Neural cell (in vitro differentiated cells): ENCODE measurements at regions not wholly inside any gene's neighbourhood (a gene's known extent, or its start where the extent isn't known, plus 50 kb on each side); places are given as distances from the start of the nearest gene placed in this dataset.

Source experiments
- H2AFZ ChIP-seq: fragments of 200-600, 300-800 bp; sonication (generic), shearing (Covaris generic); 2 replicates; pipeline ENCODE4 v1.6.0; 2014; ENCODE audit warnings: low read depth, mild to moderate bottlenecking, antibody characterized with exemption, low read length, moderate library complexity
- H3F3A ChIP-seq: fragments of 200-600 bp; shearing (Covaris generic); 2 replicates; pipeline ENCODE4 v1.6.1; 2016; ENCODE audit warnings: mild to moderate bottlenecking, moderate library complexity, mixed read lengths, antibody characterized with exemption, low read length; ENCODE audit not compliant: insufficient read depth, poor library complexity, severe bottlenecking
- H3K27ac ChIP-seq: fragments of 200-600, 300-800 bp; sonication (generic), shearing (Covaris generic); 2 replicates; pipeline ENCODE4 v1.5.1; 2014; ENCODE audit warnings: mild to moderate bottlenecking, low read length, moderate library complexity
- H3K27me3 ChIP-seq: fragments of 300-800, 200-600 bp; sonication (generic), shearing (Covaris generic); 2 replicates; pipeline ENCODE4 v1.6.0; 2014; ENCODE audit warnings: mild to moderate bottlenecking, low read depth, low read length, moderate library complexity; ENCODE audit not compliant: insufficient read depth
- H3K36me3 ChIP-seq: fragments of 300-800, 200-600 bp; sonication (generic), shearing (Covaris generic); 2 replicates; pipeline ENCODE4 v1.5.1; 2014; ENCODE audit warnings: mild to moderate bottlenecking, antibody characterized with exemption, low read length, moderate library complexity; ENCODE audit not compliant: insufficient read depth
- H3K4me2 ChIP-seq: fragments of 300-800, 200-600 bp; sonication (generic), shearing (Covaris generic); 2 replicates; pipeline ENCODE4 v1.6.0; 2014; ENCODE audit warnings: mild to moderate bottlenecking, low read length
- H3K4me3 ChIP-seq: fragments of 300-800, 200-600 bp; sonication (generic), shearing (Covaris generic); 2 replicates; pipeline ENCODE4 v1.5.1; 2014; ENCODE audit warnings: mild to moderate bottlenecking, low read length, moderate library complexity
- H3K79me2 ChIP-seq: fragments of 200-600 bp; shearing (Covaris generic); replicated peaks from 2 replicates; pipeline ENCODE4 v1.6.0; 2014; ENCODE audit warnings: mild to moderate bottlenecking, low read length, moderate library complexity; ENCODE audit not compliant: insufficient read depth
- H3K9ac ChIP-seq: fragments of 300-800, 200-600 bp; sonication (generic), shearing (Covaris generic); 2 replicates; pipeline ENCODE4 v1.6.1; 2016; ENCODE audit warnings: mild to moderate bottlenecking, low read length, mixed read lengths
- H3K9me2 ChIP-seq: fragments of 200-600 bp; shearing (Covaris generic); 2 replicates; pipeline ENCODE4 v1.6.1; 2016; ENCODE audit warnings: mild to moderate bottlenecking, low read length, mixed read lengths; ENCODE audit not compliant: insufficient read depth
- H3K9me3 ChIP-seq: fragments of 200-600, 300-800 bp; sonication (generic), shearing (Covaris generic); 2 replicates; pipeline ENCODE4 v1.6.1; 2016; ENCODE audit warnings: mild to moderate bottlenecking, mixed run types, low read length, moderate library complexity, mixed read lengths
- H4K20me1 ChIP-seq: fragments of 200-600 bp; shearing (Covaris generic); 2 replicates; pipeline ENCODE4 v1.6.1; 2016; ENCODE audit warnings: mild to moderate bottlenecking, mixed run types; ENCODE audit not compliant: insufficient read depth
- CTCF ChIP-seq: fragments of 450-650 bp; IDR thresholded peaks from 2 replicates; pipeline ENCODE4 v1.5.1; 2014; ENCODE audit warnings: antibody characterized with exemption, mild to moderate bottlenecking, moderate library complexity; ENCODE audit not compliant: poor library complexity, severe bottlenecking
- EP300 ChIP-seq: fragments of 450-650 bp; conservative IDR thresholded peaks from 2 replicates; pipeline ENCODE4 v1.6.1; 2014; ENCODE audit warnings: antibody characterized with exemption, mild to moderate bottlenecking, moderate library complexity; ENCODE audit not compliant: poor library complexity, severe bottlenecking
- EZH2 ChIP-seq: fragments of 200-600, 300-800 bp; shearing (Covaris generic), sonication (generic); IDR thresholded peaks from 2 replicates; pipeline ENCODE4 v1.6.1; 2014; ENCODE audit warnings: antibody characterized with exemption, low read length, borderline replicate concordance, mild to moderate bottlenecking; ENCODE audit not compliant: insufficient read depth, poor library complexity, severe bottlenecking
- MXI1 ChIP-seq: fragments of 450-650 bp; conservative IDR thresholded peaks from 2 replicates; pipeline ENCODE4 v1.6.1; 2014; ENCODE audit warnings: antibody characterized with exemption, mild to moderate bottlenecking; ENCODE audit not compliant: poor library complexity, severe bottlenecking
- POLR2AphosphoS5 ChIP-seq: IDR thresholded peaks from 2 replicates; pipeline ENCODE4 v1.6.1; 2012
- RAD21 ChIP-seq: fragments of 450-650 bp; conservative IDR thresholded peaks from 2 replicates; pipeline ENCODE4 v1.6.1; 2014; ENCODE audit warnings: antibody characterized with exemption, mild to moderate bottlenecking, moderate library complexity
- REST ChIP-seq: IDR thresholded peaks from 2 replicates; pipeline ENCODE4 v1.6.1; 2012; ENCODE audit warnings: borderline replicate concordance
- SMC3 ChIP-seq: fragments of 450-650 bp; conservative IDR thresholded peaks from 2 replicates; pipeline ENCODE4 v1.6.1; 2014; ENCODE audit warnings: antibody characterized with exemption, mild to moderate bottlenecking, moderate library complexity; ENCODE audit not compliant: poor library complexity
- TAF1 ChIP-seq: IDR thresholded peaks from 2 replicates; pipeline ENCODE4 v1.6.1; 2012; ENCODE audit warnings: low read depth

GRCh38 chr6:170081556-170081955 is 209.3 kb downstream of the DLL1 start:
- Histone ChIP-seq H3K9ac (no peak overlapping the region), H2AFZ (no peak overlapping the region), H3K4me2 (no peak overlapping the region), H3K36me3 (no peaks in the 10 kb centered on the region), H3K79me2 (no peaks in the 10 kb centered on the region), H3K27me3 (no peaks in the 10 kb centered on the region), H3F3A (no peaks in the 10 kb centered on the region), H4K20me1 (no peaks in the 10 kb centered on the region), H3K9me3 (no peaks in the 10 kb centered on the region), H3K27ac (no peak overlapping the region), H3K9me2 (no peaks in the 10 kb centered on the region), H3K4me3 (no peak overlapping the region)
- TF ChIP-seq POLR2AphosphoS5: no peak
- TF ChIP-seq SMC3: no peak
- TF ChIP-seq CTCF: no peak
- TF ChIP-seq RAD21: no peak
- no peak for TF ChIP-seq EP300
- TF ChIP-seq TAF1: no peak
- TF ChIP-seq REST: no peak
- TF ChIP-seq EZH2: no peak
- TF ChIP-seq MXI1: no peak

GRCh38 chr6:170080828-170081371 is 210.0 kb downstream of the DLL1 start:
- TF ChIP-seq TAF1 (no peak), EZH2 (no peak), EP300 (no peak), CTCF (no peak), POLR2AphosphoS5 (no peak), REST (no peak), MXI1 (no peak), SMC3 (no peak), RAD21 (no peak)
- H3K4me3 ChIP-seq: no peak overlapping the region
- no peak overlapping the region for H2AFZ ChIP-seq
- no peak overlapping the region for H3K27ac ChIP-seq
- H3K79me2 ChIP-seq: no peaks in the 10 kb centered on the region
- H4K20me1 ChIP-seq: no peaks in the 10 kb centered on the region
- no peaks in the 10 kb centered on the region for H3K9me2 ChIP-seq
- no peaks in the 10 kb centered on the region for H3F3A ChIP-seq
- H3K9ac ChIP-seq: no peak overlapping the region
- no peaks in the 10 kb centered on the region for H3K36me3 ChIP-seq
- H3K4me2 ChIP-seq: no peak overlapping the region
- H3K9me3 ChIP-seq: no peaks in the 10 kb centered on the region
- H3K27me3 ChIP-seq: no peaks in the 10 kb centered on the region
